ENCODE measurements at regions not wholly inside any gene's neighbourhood (a gene's known extent, or its start where the extent isn't known, plus 50 kb on each side); places are given as distances from the start of the nearest gene placed in this dataset.
"Not testable (repeated sequence)": the region's sequence is repeated elsewhere in the genome, so short reads cannot be mapped to it uniquely, and the experiment has no call there.

GRCh38 chr2:122795763-122796162 is 1040.3 kb downstream of the TSN start:
- DNase-seq, result no peak

- no peak for DNase-seq
Measured at GRCh38 chr2:122799391-122799790, 1043.9 kb downstream of the TSN start.

GRCh38 chr2:122800781-122801180 is 1045.3 kb downstream of the TSN start:
- DNase-seq, result no peak

GRCh38 chr2:122804494-122804893 is 1049.0 kb downstream of the TSN start:
- no peak for DNase-seq

GRCh38 chr2:122805346-122805745 is 1049.9 kb downstream of the TSN start:
- no peak for DNase-seq

GRCh38 chr2:122808286-122808969 is 1053.0 kb downstream of the TSN start:
- DNase-seq, result no peak

- not testable (repeated sequence) for DNase-seq
Measured at GRCh38 chr2:122812214-122812613, 1056.8 kb downstream of the TSN start.

- DNase-seq, result no peak
Measured at GRCh38 chr2:122815120-122815519, 1059.7 kb downstream of the TSN start.

- peak; percentile 40 to 45 for DNase-seq
Measured at GRCh38 chr2:122816803-122817202, 1061.4 kb downstream of the TSN start.

- DNase-seq, result no peak
Measured at GRCh38 chr2:122822319-122822718, 1066.9 kb downstream of the TSN start.

- no peak for DNase-seq
Measured at GRCh38 chr2:122830157-122830556, 1074.7 kb downstream of the TSN start.

- no peak for DNase-seq
Measured at GRCh38 chr2:122831649-122832048, 1076.2 kb downstream of the TSN start.

- no peak for DNase-seq
Measured at GRCh38 chr2:122843503-122843902, 1088.1 kb downstream of the TSN start.

- DNase-seq, result no peak
Measured at GRCh38 chr2:122851161-122851560, 1095.7 kb downstream of the TSN start.

- no peak for DNase-seq
Measured at GRCh38 chr2:122851972-122852531, 1096.6 kb downstream of the TSN start.

- no peak for DNase-seq
Measured at GRCh38 chr2:122856696-122857095, 1101.2 kb downstream of the TSN start.

GRCh38 chr2:122858075-122858702 is 1102.7 kb downstream of the TSN start:
- no peak for DNase-seq

- DNase-seq, result no peak
Measured at GRCh38 chr2:122858813-122859212, 1103.4 kb downstream of the TSN start.

GRCh38 chr2:122859260-122859659 is 1103.8 kb downstream of the TSN start:
- DNase-seq, result no peak

- DNase-seq, result no peak
Measured at GRCh38 chr2:122863532-122863931, 1108.1 kb downstream of the TSN start.

- no peak for DNase-seq
Measured at GRCh38 chr2:122864728-122865127, 1109.3 kb downstream of the TSN start.

GRCh38 chr2:122866095-122866494 is 1110.6 kb downstream of the TSN start:
- no peak for DNase-seq

GRCh38 chr2:122867941-122868340 is 1112.5 kb downstream of the TSN start:
- no peak for DNase-seq

All from right lung (tissue), 2 donors.